ENCODE measurements at regions not wholly inside any gene's neighbourhood (a gene's known extent, or its start where the extent isn't known, plus 50 kb on each side); places are given as distances from the start of the nearest gene placed in this dataset.
"Not testable (repeated sequence)": the region's sequence is repeated elsewhere in the genome, so short reads cannot be mapped to it uniquely, and the experiment has no call there.

- Histone ChIP-seq H3K27ac (ENCODE audit: low read depth in 2 of 2, low read length in 2 of 2) (peak overlapping the region; percentile 38 to 64), H3K36me3 (ENCODE audit: control insufficient read depth in 2 of 2, insufficient read depth in 2 of 2, low read length in 2 of 2) (no peaks in the 10 kb centered on the region), H3K9me3 (ENCODE audit: control insufficient read depth in 2 of 2, low read length in 2 of 2) (no peaks in the 10 kb centered on the region), H3K4me3 (ENCODE audit: low read length in 2 of 2) (no peak overlapping the region), H3K4me1 (ENCODE audit: control insufficient read depth in 2 of 2, insufficient read depth in 2 of 2, low read length in 2 of 2) (peaks cover 3 to 21% of the 10 kb centered on the region in 2 donors), H3K9ac (ENCODE audit: low read depth in 1 of 2, low read length in 2 of 2) (no peak overlapping the region), H3K27me3 (ENCODE audit: control insufficient read depth in 2 of 2, insufficient read depth in 2 of 2, low read length in 2 of 2) (no peaks in the 10 kb centered on the region)
Observed at GRCh38 chr3:150271591-150271960, 136.5 kb upstream of the TSC22D2 start.

GRCh38 chr3:150270883-150271590 lies 137.1 kb upstream of the TSC22D2 start:
- peaks cover 3 to 21% of the 10 kb centered on the region in 2 donors for H3K4me1 ChIP-seq (ENCODE audit: control insufficient read depth in 2 of 2, insufficient read depth in 2 of 2, low read length in 2 of 2)
- no peak overlapping the region for H3K9ac ChIP-seq (ENCODE audit: low read depth in 1 of 2, low read length in 2 of 2)
- H3K9me3 ChIP-seq (ENCODE audit: control insufficient read depth in 2 of 2, low read length in 2 of 2) = no peaks in the 10 kb centered on the region
- peak overlapping the region in 1 of 2 donors; percentile 35 for H3K4me3 ChIP-seq (ENCODE audit: low read length in 2 of 2)
- peak overlapping the region; percentile 64 to 72 for H3K27ac ChIP-seq (ENCODE audit: low read depth in 2 of 2, low read length in 2 of 2)
- H3K36me3 ChIP-seq (ENCODE audit: control insufficient read depth in 2 of 2, insufficient read depth in 2 of 2, low read length in 2 of 2) = no peaks in the 10 kb centered on the region
- H3K27me3 ChIP-seq (ENCODE audit: control insufficient read depth in 2 of 2, insufficient read depth in 2 of 2, low read length in 2 of 2) = no peaks in the 10 kb centered on the region

- H3K4me3 ChIP-seq (ENCODE audit: low read length in 2 of 2); H3K36me3 ChIP-seq (ENCODE audit: control insufficient read depth in 2 of 2, insufficient read depth in 2 of 2, low read length in 2 of 2); H3K9ac ChIP-seq (ENCODE audit: low read depth in 1 of 2, low read length in 2 of 2); H3K27me3 ChIP-seq (ENCODE audit: control insufficient read depth in 2 of 2, insufficient read depth in 2 of 2, low read length in 2 of 2); H3K9me3 ChIP-seq (ENCODE audit: control insufficient read depth in 2 of 2, low read length in 2 of 2): not testable (repeated sequence)
- H3K4me1 ChIP-seq (ENCODE audit: control insufficient read depth in 2 of 2, insufficient read depth in 2 of 2, low read length in 2 of 2) = peaks cover 3 to 21% of the 10 kb centered on the region in 2 donors
- H3K27ac ChIP-seq (ENCODE audit: low read depth in 2 of 2, low read length in 2 of 2) = peak overlapping the region; percentile 56 to 72
Observed at GRCh38 chr3:150270444-150270843, 137.7 kb upstream of the TSC22D2 start.

GRCh38 chr3:150269526-150269925 lies 138.6 kb upstream of the TSC22D2 start:
- no peaks in the 10 kb centered on the region for H3K36me3 ChIP-seq (ENCODE audit: control insufficient read depth in 2 of 2, insufficient read depth in 2 of 2, low read length in 2 of 2)
- H3K4me1 ChIP-seq (ENCODE audit: control insufficient read depth in 2 of 2, insufficient read depth in 2 of 2, low read length in 2 of 2) = peaks cover 3 to 21% of the 10 kb centered on the region in 2 donors
- H3K4me3 ChIP-seq (ENCODE audit: low read length in 2 of 2) = no peak overlapping the region
- peak overlapping the region; percentile 56 to 72 for H3K27ac ChIP-seq (ENCODE audit: low read depth in 2 of 2, low read length in 2 of 2)
- no peak overlapping the region for H3K9ac ChIP-seq (ENCODE audit: low read depth in 1 of 2, low read length in 2 of 2)
- H3K9me3 ChIP-seq (ENCODE audit: control insufficient read depth in 2 of 2, low read length in 2 of 2) = no peaks in the 10 kb centered on the region
- no peaks in the 10 kb centered on the region for H3K27me3 ChIP-seq (ENCODE audit: control insufficient read depth in 2 of 2, insufficient read depth in 2 of 2, low read length in 2 of 2)

GRCh38 chr3:150268426-150269391 lies 139.4 kb upstream of the TSC22D2 start:
- Histone ChIP-seq H3K27me3 (ENCODE audit: control insufficient read depth in 2 of 2, insufficient read depth in 2 of 2, low read length in 2 of 2) (no peaks in the 10 kb centered on the region), H3K9me3 (ENCODE audit: control insufficient read depth in 2 of 2, low read length in 2 of 2) (no peaks in the 10 kb centered on the region), H3K36me3 (ENCODE audit: control insufficient read depth in 2 of 2, insufficient read depth in 2 of 2, low read length in 2 of 2) (no peaks in the 10 kb centered on the region), H3K9ac (ENCODE audit: low read depth in 1 of 2, low read length in 2 of 2) (no peak overlapping the region), H3K4me3 (ENCODE audit: low read length in 2 of 2) (no peak overlapping the region), H3K27ac (ENCODE audit: low read depth in 2 of 2, low read length in 2 of 2) (peak overlapping the region; percentile 39 to 50), H3K4me1 (ENCODE audit: control insufficient read depth in 2 of 2, insufficient read depth in 2 of 2, low read length in 2 of 2) (peaks cover 3 to 21% of the 10 kb centered on the region in 2 donors)

GRCh38 chr3:150267288-150267687 lies 140.8 kb upstream of the TSC22D2 start:
- Histone ChIP-seq H3K27ac (ENCODE audit: low read depth in 2 of 2, low read length in 2 of 2) (no peak overlapping the region), H3K9ac (ENCODE audit: low read depth in 1 of 2, low read length in 2 of 2) (no peak overlapping the region), H3K27me3 (ENCODE audit: control insufficient read depth in 2 of 2, insufficient read depth in 2 of 2, low read length in 2 of 2) (no peaks in the 10 kb centered on the region), H3K36me3 (ENCODE audit: control insufficient read depth in 2 of 2, insufficient read depth in 2 of 2, low read length in 2 of 2) (no peaks in the 10 kb centered on the region), H3K4me1 (ENCODE audit: control insufficient read depth in 2 of 2, insufficient read depth in 2 of 2, low read length in 2 of 2) (peaks cover 3 to 21% of the 10 kb centered on the region in 2 donors), H3K9me3 (ENCODE audit: control insufficient read depth in 2 of 2, low read length in 2 of 2) (no peaks in the 10 kb centered on the region), H3K4me3 (ENCODE audit: low read length in 2 of 2) (no peak overlapping the region)

- H3K36me3 ChIP-seq (ENCODE audit: control insufficient read depth in 2 of 2, insufficient read depth in 2 of 2, low read length in 2 of 2) = no peaks in the 10 kb centered on the region
- H3K4me1 ChIP-seq (ENCODE audit: control insufficient read depth in 2 of 2, insufficient read depth in 2 of 2, low read length in 2 of 2) = peaks cover 3 to 16% of the 10 kb centered on the region in 2 donors
- H3K4me3 ChIP-seq (ENCODE audit: low read length in 2 of 2) = no peak overlapping the region
- no peaks in the 10 kb centered on the region for H3K9me3 ChIP-seq (ENCODE audit: control insufficient read depth in 2 of 2, low read length in 2 of 2)
- H3K27ac ChIP-seq (ENCODE audit: low read depth in 2 of 2, low read length in 2 of 2) = no peak overlapping the region
- no peak overlapping the region for H3K9ac ChIP-seq (ENCODE audit: low read depth in 1 of 2, low read length in 2 of 2)
- H3K27me3 ChIP-seq (ENCODE audit: control insufficient read depth in 2 of 2, insufficient read depth in 2 of 2, low read length in 2 of 2) = no peaks in the 10 kb centered on the region
Observed at GRCh38 chr3:150265305-150265704, 142.8 kb upstream of the TSC22D2 start.

- Histone ChIP-seq H3K9me3 (ENCODE audit: control insufficient read depth in 2 of 2, low read length in 2 of 2) (no peaks in the 10 kb centered on the region), H3K27ac (ENCODE audit: low read depth in 2 of 2, low read length in 2 of 2) (no peak overlapping the region), H3K4me3 (ENCODE audit: low read length in 2 of 2) (no peak overlapping the region), H3K4me1 (ENCODE audit: control insufficient read depth in 2 of 2, insufficient read depth in 2 of 2, low read length in 2 of 2) (peaks cover 3 to 12% of the 10 kb centered on the region in 2 donors), H3K9ac (ENCODE audit: low read depth in 1 of 2, low read length in 2 of 2) (no peak overlapping the region), H3K36me3 (ENCODE audit: control insufficient read depth in 2 of 2, insufficient read depth in 2 of 2, low read length in 2 of 2) (no peaks in the 10 kb centered on the region), H3K27me3 (ENCODE audit: control insufficient read depth in 2 of 2, insufficient read depth in 2 of 2, low read length in 2 of 2) (no peaks in the 10 kb centered on the region)
Observed at GRCh38 chr3:150264561-150265279, 143.4 kb upstream of the TSC22D2 start.

GRCh38 chr3:150261958-150262357 lies 146.1 kb upstream of the TSC22D2 start:
- Histone ChIP-seq H3K27ac (ENCODE audit: low read depth in 2 of 2, low read length in 2 of 2) (no peak overlapping the region), H3K9ac (ENCODE audit: low read depth in 1 of 2, low read length in 2 of 2) (no peak overlapping the region), H3K4me3 (ENCODE audit: low read length in 2 of 2) (no peak overlapping the region), H3K36me3 (ENCODE audit: control insufficient read depth in 2 of 2, insufficient read depth in 2 of 2, low read length in 2 of 2) (no peaks in the 10 kb centered on the region), H3K9me3 (ENCODE audit: control insufficient read depth in 2 of 2, low read length in 2 of 2) (no peaks in the 10 kb centered on the region), H3K27me3 (ENCODE audit: control insufficient read depth in 2 of 2, insufficient read depth in 2 of 2, low read length in 2 of 2) (no peaks in the 10 kb centered on the region), H3K4me1 (ENCODE audit: control insufficient read depth in 2 of 2, insufficient read depth in 2 of 2, low read length in 2 of 2) (no peaks in the 10 kb centered on the region)

- Histone ChIP-seq H3K4me1 (ENCODE audit: control insufficient read depth in 2 of 2, insufficient read depth in 2 of 2, low read length in 2 of 2) (no peaks in the 10 kb centered on the region), H3K4me3 (ENCODE audit: low read length in 2 of 2) (no peak overlapping the region), H3K27ac (ENCODE audit: low read depth in 2 of 2, low read length in 2 of 2) (no peak overlapping the region), H3K27me3 (ENCODE audit: control insufficient read depth in 2 of 2, insufficient read depth in 2 of 2, low read length in 2 of 2) (no peaks in the 10 kb centered on the region), H3K9ac (ENCODE audit: low read depth in 1 of 2, low read length in 2 of 2) (no peak overlapping the region), H3K9me3 (ENCODE audit: control insufficient read depth in 2 of 2, low read length in 2 of 2) (no peaks in the 10 kb centered on the region), H3K36me3 (ENCODE audit: control insufficient read depth in 2 of 2, insufficient read depth in 2 of 2, low read length in 2 of 2) (no peaks in the 10 kb centered on the region)
Observed at GRCh38 chr3:150261418-150261817, 146.7 kb upstream of the TSC22D2 start.
